Kidney (tissue), 13 donors: ENCODE measurements at regions not wholly inside any gene's neighbourhood (a gene's known extent, or its start where the extent isn't known, plus 50 kb on each side); places are given as distances from the start of the nearest gene placed in this dataset.

Source experiments
- DNase-seq, 5 donors: peaks; one replicate each; pipeline ENCODE4 v3.0.0-alpha.2; 2013 to 2020
- FAIRE-seq: peaks from 2 replicates; lab custom pipeline; 2012; peaks lifted over from hg19 to GRCh38; lab: Jason Lieb, UNC
- H3K27ac ChIP-seq, 2 donors: one replicate each; pipeline ENCODE4 v1.7.0; 2013; ENCODE audit warnings: low read depth in 2 of 2, low read length in 2 of 2, inconsistent platforms in 1 of 2
- H3K27me3 ChIP-seq: one replicate; pipeline ENCODE4 v1.7.1; 2013; ENCODE audit warnings: low read length, inconsistent platforms; ENCODE audit not compliant: control insufficient read depth, insufficient read depth
- H3K36me3 ChIP-seq, 3 donors: one replicate each; pipeline versions ENCODE4 v1.7.0 to v1.7.1; 2013; ENCODE audit warnings: low read length in 3 of 3, control low read depth in 1 of 3, inconsistent platforms in 1 of 3; ENCODE audit not compliant: insufficient read depth in 3 of 3, control insufficient read depth in 2 of 3
- H3K4me1 ChIP-seq, 3 donors: one replicate each; pipeline versions ENCODE4 v1.7.0 to v1.7.1; 2013; ENCODE audit warnings: low read length in 3 of 3, inconsistent platforms in 1 of 3, low read depth in 1 of 3; ENCODE audit not compliant: control insufficient read depth in 2 of 3, insufficient read depth in 2 of 3
- H3K4me3 ChIP-seq, 3 donors: one replicate each; pipeline versions ENCODE4 v1.7.0 to v1.8.1; 2013; ENCODE audit warnings: low read length in 3 of 3, control low read depth in 1 of 3, inconsistent platforms in 1 of 3
- H3K9ac ChIP-seq, 3 donors: one replicate each; pipeline versions ENCODE4 v1.7.0 to v1.7.1; 2013; ENCODE audit warnings: low read length in 3 of 3, control low read depth in 1 of 3, inconsistent platforms in 1 of 3
- H3K9me3 ChIP-seq, 3 donors: one replicate each; pipeline versions ENCODE4 v1.7.0 to v1.7.1; 2013; ENCODE audit warnings: low read length in 3 of 3, control low read depth in 1 of 3, inconsistent platforms in 1 of 3; ENCODE audit not compliant: control insufficient read depth in 2 of 3, insufficient read depth in 1 of 3
- CTCF ChIP-seq: IDR thresholded peaks from 3 replicates; pipeline ENCODE4 v1.5.1; 2012; ENCODE audit warnings: mild to moderate bottlenecking, moderate library complexity, borderline replicate concordance; ENCODE audit not compliant: insufficient read depth; ENCODE audit errors: extremely low read depth
- intact Hi-C: fragments of 100-400 bp; cut with DNase I; formaldehyde crosslinking; loops from one replicate; pipeline ENCODE4 v1.11.1; 2022
- donor health status: control.
- donor health status: control.
- donor health status: control.
- donor health status: control.
- donor health status: control.
- donor health status: DM: yes; HTN: yes; CAD: no.
- donor health status: Normal renal cell carcinoma (clear cell type).

- Histone ChIP-seq H3K9me3 (no peaks in the 10 kb centered on the region), H3K36me3 (no peaks in the 10 kb centered on the region), H3K4me3 (no peak overlapping the region), H3K4me1 (no peaks in the 10 kb centered on the region), H3K27me3 (no peaks in the 10 kb centered on the region), H3K27ac (no peak overlapping the region), H3K9ac (no peak overlapping the region)
- TF ChIP-seq CTCF: no peak
- intact Hi-C loops: no loop called here
- FAIRE-seq: no peak
- no peak for DNase-seq
Observed at GRCh38 chr11:37089439-37089838, 491.4 kb upstream of the RAG2 start.

GRCh38 chr11:37088573-37088910, 490.5 kb upstream of the RAG2 start:
- H3K4me1 ChIP-seq: no peaks in the 10 kb centered on the region
- intact Hi-C loops: no loop called here
- no peaks in the 10 kb centered on the region for H3K9me3 ChIP-seq
- DNase-seq: no peak
- no peak for TF ChIP-seq CTCF
- H3K4me3 ChIP-seq: no peak overlapping the region
- no peak for FAIRE-seq
- no peaks in the 10 kb centered on the region for H3K27me3 ChIP-seq
- H3K27ac ChIP-seq: no peak overlapping the region
- H3K9ac ChIP-seq: no peak overlapping the region
- H3K36me3 ChIP-seq: no peaks in the 10 kb centered on the region

GRCh38 chr11:37087650-37088572, 489.9 kb upstream of the RAG2 start:
- Histone ChIP-seq H3K36me3 (no peaks in the 10 kb centered on the region), H3K4me3 (no peak overlapping the region), H3K9me3 (no peaks in the 10 kb centered on the region), H3K27ac (no peak overlapping the region), H3K27me3 (no peaks in the 10 kb centered on the region), H3K9ac (no peak overlapping the region), H3K4me1 (no peaks in the 10 kb centered on the region)
- intact Hi-C loops: no loop called here
- FAIRE-seq (no peak), DNase-seq (no peak)
- TF ChIP-seq CTCF: no peak
